Coronary artery (tissue), 2 donors: ENCODE measurements at regions not wholly inside any gene's neighbourhood (a gene's known extent, or its start where the extent isn't known, plus 50 kb on each side); places are given as distances from the start of the nearest gene placed in this dataset.
"Not testable (repeated sequence)": the region's sequence is repeated elsewhere in the genome, so short reads cannot be mapped to it uniquely, and the experiment has no call there.

Source experiments
- DNase-seq: peaks from one replicate; pipeline ENCODE4 v3.0.0-alpha.2; 2017; ENCODE audit warnings: low spot score
- H3K27ac ChIP-seq, 2 donors: fragments of 200-600 bp; sonication (generic); one replicate each; pipeline ENCODE4 v1.5.1; 2016 to 2019
- H3K4me3 ChIP-seq: fragments of 200-600 bp; sonication (generic); 2 replicates; pipeline ENCODE4 v1.5.1; 2016; ENCODE audit warnings: mild to moderate bottlenecking, moderate library complexity
- CTCF ChIP-seq: fragments of 200-600 bp; sonication (generic); IDR thresholded peaks from one replicate; pipeline ENCODE4 v1.5.1; 2019; ENCODE audit warnings: antibody characterized with exemption

GRCh38 chr4:129248621-129249020 lies 152.7 kb downstream of the C4orf33 start:
- TF ChIP-seq CTCF = no peak
- H3K4me3 ChIP-seq = no peak overlapping the region
- H3K27ac ChIP-seq = no peak overlapping the region
- no peak for DNase-seq

GRCh38 chr4:129254126-129254525 lies 158.2 kb downstream of the C4orf33 start:
- no peak for TF ChIP-seq CTCF
- Histone ChIP-seq H3K27ac (no peak overlapping the region), H3K4me3 (no peak overlapping the region)
- no peak for DNase-seq

- TF ChIP-seq CTCF = no peak
- no peak overlapping the region for H3K4me3 ChIP-seq
- H3K27ac ChIP-seq = no peak overlapping the region
- DNase-seq = no peak
These were observed 158.6 kb downstream of the C4orf33 start for GRCh38 chr4:129254526-129254925.

- no peak for TF ChIP-seq CTCF
- DNase-seq = no peak
These were observed 165.6 kb downstream of the C4orf33 start for GRCh38 chr4:129261584-129261983.

GRCh38 chr4:129264008-129264657 lies 168.2 kb downstream of the C4orf33 start:
- no peak for TF ChIP-seq CTCF
- no peak overlapping the region for H3K27ac ChIP-seq
- H3K4me3 ChIP-seq = no peak overlapping the region
- DNase-seq = no peak

More at GRCh38 chr4:129261584-129261983, 165.6 kb downstream of the C4orf33 start:
- Histone ChIP-seq H3K27ac (no peak overlapping the region), H3K4me3 (no peak overlapping the region)

DNA sequence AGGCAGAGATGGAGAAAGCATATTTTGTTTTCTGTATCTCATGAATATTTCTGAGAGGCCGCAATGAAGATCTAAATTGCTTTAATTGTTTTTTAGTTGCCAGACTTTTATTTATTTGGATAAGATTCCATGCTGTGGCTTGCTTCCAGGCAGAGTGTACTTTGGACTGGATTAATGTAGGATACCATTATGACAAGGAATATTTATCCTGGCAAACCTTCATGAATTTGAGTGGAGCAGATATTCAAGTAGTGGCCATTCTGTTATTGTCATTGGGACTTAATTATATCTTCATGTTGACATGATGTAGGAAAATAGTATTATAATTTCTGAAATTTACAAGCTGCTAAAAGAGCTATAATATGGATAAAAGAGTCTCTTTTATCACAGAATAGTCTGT lies 182.9 kb downstream of the C4orf33 start:
- no peak overlapping the region for H3K27ac ChIP-seq
- H3K4me3 ChIP-seq = no peak overlapping the region
- DNase-seq = no peak
- TF ChIP-seq CTCF = no peak

DNA sequence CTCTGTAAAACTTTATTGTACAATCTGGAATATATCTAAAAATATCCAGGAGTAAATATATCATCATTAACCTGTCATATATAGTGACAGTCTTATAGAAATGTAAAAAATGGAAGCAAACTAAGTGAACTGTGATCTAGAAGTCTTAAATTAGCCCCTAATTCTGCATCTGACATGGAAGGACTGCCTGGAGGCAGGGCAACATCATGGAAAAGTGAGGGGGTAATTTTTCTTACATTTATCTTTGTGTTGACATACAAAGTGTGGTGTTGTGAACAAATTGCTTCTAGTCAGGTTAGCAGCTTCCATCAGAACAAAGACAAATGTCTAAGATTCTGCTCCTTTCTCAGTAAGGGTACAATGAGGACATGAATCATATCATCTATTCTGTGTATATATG lies 186.3 kb downstream of the C4orf33 start:
- DNase-seq = no peak
- H3K4me3 ChIP-seq = no peak overlapping the region
- H3K27ac ChIP-seq = no peak overlapping the region
- TF ChIP-seq CTCF = no peak

DNA sequence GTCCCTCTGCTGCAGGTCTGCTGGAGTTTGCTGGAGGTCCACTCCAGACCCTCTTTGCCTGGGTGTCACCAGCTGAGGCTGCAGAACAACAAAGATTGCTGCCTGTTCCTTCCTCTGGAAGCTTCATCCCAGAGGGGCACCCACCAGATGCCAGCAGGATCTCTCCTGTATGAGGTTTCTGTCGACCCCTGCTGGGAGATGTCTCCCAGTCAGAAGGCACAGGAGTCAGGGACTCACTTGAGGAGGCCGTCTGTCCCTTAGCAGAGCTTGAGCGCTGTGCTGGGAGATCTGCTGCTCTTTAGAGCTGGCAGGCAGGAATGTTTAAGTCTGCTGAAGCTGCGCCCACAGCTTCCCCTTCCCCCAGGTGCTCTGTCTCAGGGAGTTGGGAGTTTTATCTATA lies 196.2 kb downstream of the C4orf33 start:
- DNase-seq = not testable (repeated sequence)

More for the DNA sequence above, 196.2 kb downstream of the C4orf33 start:
- H3K4me3 ChIP-seq, H3K27ac ChIP-seq: not testable (repeated sequence)
